ENCODE measurements at regions not wholly inside any gene's neighbourhood (a gene's known extent, or its start where the extent isn't known, plus 50 kb on each side); places are given as distances from the start of the nearest gene placed in this dataset.

- no peak overlapping the region for H3K4me3 ChIP-seq (replicated peaks; ENCODE audit: low read depth, low read length)
- no peak for TF ChIP-seq CTCF (IDR thresholded peaks at IDR 0.05; ENCODE audit: insufficient read depth, low read length, poor library complexity, severe bottlenecking)
- no peaks in the 10 kb centered on the region for H3K36me3 ChIP-seq (ENCODE audit: control insufficient read depth, insufficient read depth, low read length)
- H3K27me3 ChIP-seq (replicated peaks; ENCODE audit: control insufficient read depth, insufficient read depth, low read length), result no peaks in the 10 kb centered on the region; the same call in 1 of the 2 replicates
- DNase-seq (ENCODE audit: extremely low read depth, insufficient read length), result no peak
Observed at GRCh38 chr5:148904440-148904839, 78.0 kb downstream of the ADRB2 start.

GRCh38 chr5:148905541-148905940 lies 79.1 kb downstream of the ADRB2 start:
- Histone ChIP-seq H3K4me3 (replicated peaks; ENCODE audit: low read depth, low read length) (no peak overlapping the region), H3K27me3 (replicated peaks; ENCODE audit: control insufficient read depth, insufficient read depth, low read length) (no peaks in the 10 kb centered on the region; the same call in 1 of the 2 replicates), H3K36me3 (ENCODE audit: control insufficient read depth, insufficient read depth, low read length) (no peaks in the 10 kb centered on the region)
- DNase-seq (ENCODE audit: extremely low read depth, insufficient read length), result no peak
- no peak for TF ChIP-seq CTCF (IDR thresholded peaks at IDR 0.05; ENCODE audit: insufficient read depth, low read length, poor library complexity, severe bottlenecking)

- DNase-seq (ENCODE audit: extremely low read depth, insufficient read length), result no peak
- Histone ChIP-seq H3K36me3 (ENCODE audit: control insufficient read depth, insufficient read depth, low read length) (no peaks in the 10 kb centered on the region), H3K27me3 (replicated peaks; ENCODE audit: control insufficient read depth, insufficient read depth, low read length) (no peaks in the 10 kb centered on the region; the same call in 1 of the 2 replicates), H3K4me3 (replicated peaks; ENCODE audit: low read depth, low read length) (no peak overlapping the region)
- TF ChIP-seq CTCF (IDR thresholded peaks at IDR 0.05; ENCODE audit: insufficient read depth, low read length, poor library complexity, severe bottlenecking), result no peak
Observed at GRCh38 chr5:148906968-148907367, 80.6 kb downstream of the ADRB2 start.

- Histone ChIP-seq H3K36me3 (ENCODE audit: control insufficient read depth, insufficient read depth, low read length) (no peaks in the 10 kb centered on the region), H3K27me3 (replicated peaks; ENCODE audit: control insufficient read depth, insufficient read depth, low read length) (no peaks in the 10 kb centered on the region; the same call in 1 of the 2 replicates), H3K4me3 (replicated peaks; ENCODE audit: low read depth, low read length) (no peak overlapping the region)
- no peak for TF ChIP-seq CTCF (IDR thresholded peaks at IDR 0.05; ENCODE audit: insufficient read depth, low read length, poor library complexity, severe bottlenecking)
- no peak for DNase-seq (ENCODE audit: extremely low read depth, insufficient read length)
Observed at GRCh38 chr5:148909040-148909439, 82.6 kb downstream of the ADRB2 start.

GRCh38 chr5:148909766-148910165 lies 83.4 kb downstream of the ADRB2 start:
- Histone ChIP-seq H3K4me3 (replicated peaks; ENCODE audit: low read depth, low read length) (no peak overlapping the region), H3K27me3 (replicated peaks; ENCODE audit: control insufficient read depth, insufficient read depth, low read length) (no peaks in the 10 kb centered on the region; the same call in 1 of the 2 replicates), H3K36me3 (ENCODE audit: control insufficient read depth, insufficient read depth, low read length) (no peaks in the 10 kb centered on the region)
- no peak for TF ChIP-seq CTCF (IDR thresholded peaks at IDR 0.05; ENCODE audit: insufficient read depth, low read length, poor library complexity, severe bottlenecking)
- no peak for DNase-seq (ENCODE audit: extremely low read depth, insufficient read length)

GRCh38 chr5:148910216-148910615 lies 83.8 kb downstream of the ADRB2 start:
- TF ChIP-seq CTCF (IDR thresholded peaks at IDR 0.05; ENCODE audit: insufficient read depth, low read length, poor library complexity, severe bottlenecking), result no peak
- Histone ChIP-seq H3K36me3 (ENCODE audit: control insufficient read depth, insufficient read depth, low read length) (no peaks in the 10 kb centered on the region), H3K4me3 (replicated peaks; ENCODE audit: low read depth, low read length) (no peak overlapping the region), H3K27me3 (replicated peaks; ENCODE audit: control insufficient read depth, insufficient read depth, low read length) (no peaks in the 10 kb centered on the region; the same call in 1 of the 2 replicates)
- no peak for DNase-seq (ENCODE audit: extremely low read depth, insufficient read length)

Measured in GM06990 (cell line).